Esophagus muscularis mucosa (tissue), 4 donors: ENCODE measurements at regions not wholly inside any gene's neighbourhood (a gene's known extent, or its start where the extent isn't known, plus 50 kb on each side); places are given as distances from the start of the nearest gene placed in this dataset.

Experiments used
- CTCF ChIP-seq, 3 experiments: fragments of 200-600 bp in 2 of 3; fragments of 450-650 bp in 1 of 3; sonication (generic) in 2 of 3; IDR thresholded peaks; one replicate each; pipeline ENCODE4 v1.5.1; 2017 to 2019; ENCODE audit warnings: antibody characterized with exemption in 3 of 3, mild to moderate bottlenecking in 2 of 3, moderate library complexity in 1 of 3
- EP300 ChIP-seq: sonication (generic); formaldehyde crosslinking; IDR thresholded peaks from one replicate; pipeline ENCODE4 v1.6.1; 2017; ENCODE audit warnings: antibody characterized with exemption
- POLR2A ChIP-seq: fragments of 450-650 bp; IDR thresholded peaks from one replicate; pipeline ENCODE4 v1.6.1; 2017; ENCODE audit warnings: antibody characterized with exemption, moderate library complexity, mild to moderate bottlenecking, low read depth
- POLR2AphosphoS5 ChIP-seq, 2 donors: sonication (generic); formaldehyde crosslinking; IDR thresholded peaks; one replicate each; pipeline ENCODE4 v1.6.1; 2017; ENCODE audit warnings: antibody characterized with exemption in 2 of 2

DNA sequence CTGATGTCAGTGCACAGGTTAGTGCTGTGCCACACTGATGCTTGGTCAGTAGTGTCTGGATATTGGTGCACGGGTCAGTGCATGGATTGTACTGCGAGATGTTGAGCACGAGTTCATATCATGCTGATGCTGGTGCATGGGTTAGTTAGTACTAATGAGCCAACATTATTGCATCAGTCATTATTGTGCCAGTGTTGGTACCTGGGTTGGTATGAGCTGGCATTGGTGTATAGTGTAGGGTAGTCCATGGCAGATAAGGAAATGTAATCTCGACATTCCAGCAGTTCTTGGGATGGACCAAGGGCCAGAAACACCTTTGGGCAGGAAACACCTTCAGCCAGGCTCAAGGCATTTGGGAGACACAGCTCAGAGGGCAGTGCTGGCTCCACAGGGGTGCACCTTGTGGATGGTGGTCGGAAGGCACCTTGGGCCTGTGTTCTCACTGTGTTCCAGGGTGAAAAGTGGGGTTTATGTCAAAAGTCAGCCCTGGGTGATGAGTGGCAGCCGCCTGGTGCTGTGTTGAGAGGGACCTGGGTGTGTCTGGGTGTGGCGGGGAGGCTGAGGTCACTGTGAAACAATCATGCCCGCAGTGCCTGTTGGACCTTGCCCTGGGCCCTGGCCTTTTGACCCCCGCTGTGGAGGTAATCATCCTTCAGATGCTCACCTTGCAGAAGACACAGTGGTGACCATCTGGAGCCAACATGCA, 100.7 kb upstream of the ZNF469 start:
- TF ChIP-seq CTCF (IDR thresholded peaks at IDR 0.05) (no peak), POLR2AphosphoS5 (IDR thresholded peaks at IDR 0.05) (no peak), POLR2A (no peak), EP300 (no peak)
